ENCODE measurements at regions not wholly inside any gene's neighbourhood (a gene's known extent, or its start where the extent isn't known, plus 50 kb on each side); places are given as distances from the start of the nearest gene placed in this dataset.

DNA sequence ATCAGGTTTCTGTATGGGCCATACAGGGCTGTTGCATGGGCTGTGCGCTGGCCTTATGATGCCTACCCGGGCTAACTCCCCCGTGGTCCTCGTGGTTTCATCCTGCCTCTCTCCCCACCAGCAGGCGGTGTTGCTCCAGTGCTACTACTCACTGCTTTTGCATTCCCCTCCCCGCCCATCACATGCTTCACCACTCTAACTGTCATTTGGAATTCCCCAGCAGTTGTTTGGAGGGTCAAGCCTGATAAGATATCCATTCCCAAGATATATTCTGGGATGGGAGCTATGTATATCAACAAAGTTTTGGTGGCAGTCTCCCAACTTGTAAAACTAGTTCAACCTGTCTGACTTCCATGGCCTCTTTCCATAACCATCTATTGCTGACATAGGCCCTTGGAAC is 233.2 kb upstream of the SOX4 start:
- TF ChIP-seq, protein P1, sequence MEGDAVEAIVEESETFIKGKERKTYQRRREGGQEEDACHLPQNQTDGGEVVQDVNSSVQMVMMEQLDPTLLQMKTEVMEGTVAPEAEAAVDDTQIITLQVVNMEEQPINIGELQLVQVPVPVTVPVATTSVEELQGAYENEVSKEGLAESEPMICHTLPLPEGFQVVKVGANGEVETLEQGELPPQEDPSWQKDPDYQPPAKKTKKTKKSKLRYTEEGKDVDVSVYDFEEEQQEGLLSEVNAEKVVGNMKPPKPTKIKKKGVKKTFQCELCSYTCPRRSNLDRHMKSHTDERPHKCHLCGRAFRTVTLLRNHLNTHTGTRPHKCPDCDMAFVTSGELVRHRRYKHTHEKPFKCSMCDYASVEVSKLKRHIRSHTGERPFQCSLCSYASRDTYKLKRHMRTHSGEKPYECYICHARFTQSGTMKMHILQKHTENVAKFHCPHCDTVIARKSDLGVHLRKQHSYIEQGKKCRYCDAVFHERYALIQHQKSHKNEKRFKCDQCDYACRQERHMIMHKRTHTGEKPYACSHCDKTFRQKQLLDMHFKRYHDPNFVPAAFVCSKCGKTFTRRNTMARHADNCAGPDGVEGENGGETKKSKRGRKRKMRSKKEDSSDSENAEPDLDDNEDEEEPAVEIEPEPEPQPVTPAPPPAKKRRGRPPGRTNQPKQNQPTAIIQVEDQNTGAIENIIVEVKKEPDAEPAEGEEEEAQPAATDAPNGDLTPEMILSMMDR (IDR thresholded peaks at IDR 0.05), result no peak
- peak; percentile 73 for TF ChIP-seq POLR2AphosphoS5 (IDR thresholded peaks at IDR 0.05)
